Parathyroid adenoma (tissue), 2 donors: ENCODE measurements at regions not wholly inside any gene's neighbourhood (a gene's known extent, or its start where the extent isn't known, plus 50 kb on each side); places are given as distances from the start of the nearest gene placed in this dataset.

ENCODE experiments used
- H2AFZ ChIP-seq: fragments of 300-600 bp; sonication (generic); one replicate; pipeline ENCODE4 v1.7.0; 2017; ENCODE audit warnings: antibody characterized with exemption, mild to moderate bottlenecking
- H3K27ac ChIP-seq: fragments of 300-600 bp; sonication (generic); one replicate; pipeline ENCODE4 v1.7.0; 2017
- H3K27me3 ChIP-seq: fragments of 300-600 bp; sonication (generic); one replicate; pipeline ENCODE4 v1.7.0; 2017; ENCODE audit warnings: low read length; ENCODE audit not compliant: control insufficient read depth, insufficient read depth
- H3K36me3 ChIP-seq: fragments of 300-600 bp; sonication (generic); one replicate; pipeline ENCODE4 v1.7.0; 2017; ENCODE audit warnings: low read length; ENCODE audit not compliant: control insufficient read depth, insufficient read depth
- H3K4me1 ChIP-seq: fragments of 300-600 bp; sonication (generic); one replicate; pipeline ENCODE4 v1.7.0; 2017; ENCODE audit warnings: control low read depth
- H3K4me2 ChIP-seq: fragments of 300-600 bp; sonication (generic); one replicate; pipeline ENCODE4 v1.7.0; 2017; ENCODE audit warnings: low read length
- H3K4me3 ChIP-seq: fragments of 300-600 bp; sonication (generic); one replicate; pipeline ENCODE4 v1.7.0; 2017; ENCODE audit warnings: low read depth, low read length
- H3K79me2 ChIP-seq: fragments of 300-600 bp; sonication (generic); one replicate; pipeline ENCODE4 v1.7.0; 2017; ENCODE audit warnings: control low read depth
- H3K9ac ChIP-seq: fragments of 300-600 bp; sonication (generic); one replicate; pipeline ENCODE4 v1.7.0; 2017; ENCODE audit warnings: mild to moderate bottlenecking
- H3K9me3 ChIP-seq: fragments of 300-600 bp; sonication (generic); one replicate; pipeline ENCODE4 v1.7.0; 2017; ENCODE audit warnings: low read length; ENCODE audit not compliant: control insufficient read depth
- TF ChIP-seq, protein P1 (sequence below): fragments of 300-600 bp; sonication (generic); IDR thresholded peaks from one replicate; pipeline ENCODE4 v1.7.0; 2017; ENCODE audit warnings: antibody characterized with exemption, mild to moderate bottlenecking
- donor health status: primary hyperparathyroidism.

DNA sequence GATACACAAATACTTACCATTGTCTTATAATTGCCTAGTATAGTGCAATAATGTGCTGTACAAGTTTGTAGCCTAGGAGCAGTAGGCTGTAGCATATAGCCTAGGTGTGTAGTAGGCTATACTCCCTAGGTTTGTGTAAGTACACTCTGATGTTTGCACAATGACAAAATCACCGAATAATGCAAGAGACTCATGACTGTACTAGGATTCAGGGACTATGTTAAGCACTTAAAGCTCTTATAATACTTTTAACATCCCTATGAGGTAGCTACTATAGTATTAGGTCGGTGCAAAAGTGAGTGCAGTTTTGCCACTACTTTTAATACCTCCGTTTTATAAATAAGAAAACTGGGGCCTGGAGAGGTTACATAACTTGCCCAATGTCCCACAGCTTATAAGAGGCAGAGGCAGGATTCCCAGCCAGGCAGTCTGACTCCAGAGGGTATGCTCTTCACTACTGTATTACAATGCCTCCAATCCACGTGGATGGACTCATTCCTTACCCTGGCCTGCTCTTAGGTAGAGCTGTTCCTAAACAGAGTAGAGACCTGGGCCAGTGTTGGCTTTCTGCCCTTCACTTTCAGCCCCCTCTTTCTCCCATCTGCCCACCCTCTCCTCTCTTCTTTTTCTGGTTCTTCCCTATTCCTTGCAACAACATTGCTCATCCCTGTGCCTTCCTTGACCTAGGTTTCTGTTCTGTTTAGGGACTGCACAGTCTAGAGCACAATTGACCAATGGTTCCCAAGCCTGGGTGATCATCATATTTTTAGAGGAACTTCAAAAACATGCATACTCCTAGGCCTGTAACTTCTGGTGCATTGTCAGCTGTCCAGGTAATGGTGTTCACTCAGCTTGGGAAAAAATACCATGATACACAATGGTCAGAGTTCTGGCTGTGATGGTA, 114.0 kb downstream of the CARTPT start:
- Histone ChIP-seq H3K4me3 (no peak overlapping the region), H3K9ac (no peak overlapping the region), H3K79me2 (no peaks in the 10 kb centered on the region), H3K4me1 (no peaks in the 10 kb centered on the region), H3K36me3 (no peaks in the 10 kb centered on the region), H3K27ac (no peak overlapping the region), H2AFZ (no peak overlapping the region), H3K4me2 (no peak overlapping the region), H3K9me3 (no peaks in the 10 kb centered on the region), H3K27me3 (no peaks in the 10 kb centered on the region)
- TF ChIP-seq, protein P1, sequence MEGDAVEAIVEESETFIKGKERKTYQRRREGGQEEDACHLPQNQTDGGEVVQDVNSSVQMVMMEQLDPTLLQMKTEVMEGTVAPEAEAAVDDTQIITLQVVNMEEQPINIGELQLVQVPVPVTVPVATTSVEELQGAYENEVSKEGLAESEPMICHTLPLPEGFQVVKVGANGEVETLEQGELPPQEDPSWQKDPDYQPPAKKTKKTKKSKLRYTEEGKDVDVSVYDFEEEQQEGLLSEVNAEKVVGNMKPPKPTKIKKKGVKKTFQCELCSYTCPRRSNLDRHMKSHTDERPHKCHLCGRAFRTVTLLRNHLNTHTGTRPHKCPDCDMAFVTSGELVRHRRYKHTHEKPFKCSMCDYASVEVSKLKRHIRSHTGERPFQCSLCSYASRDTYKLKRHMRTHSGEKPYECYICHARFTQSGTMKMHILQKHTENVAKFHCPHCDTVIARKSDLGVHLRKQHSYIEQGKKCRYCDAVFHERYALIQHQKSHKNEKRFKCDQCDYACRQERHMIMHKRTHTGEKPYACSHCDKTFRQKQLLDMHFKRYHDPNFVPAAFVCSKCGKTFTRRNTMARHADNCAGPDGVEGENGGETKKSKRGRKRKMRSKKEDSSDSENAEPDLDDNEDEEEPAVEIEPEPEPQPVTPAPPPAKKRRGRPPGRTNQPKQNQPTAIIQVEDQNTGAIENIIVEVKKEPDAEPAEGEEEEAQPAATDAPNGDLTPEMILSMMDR = no peak

DNA sequence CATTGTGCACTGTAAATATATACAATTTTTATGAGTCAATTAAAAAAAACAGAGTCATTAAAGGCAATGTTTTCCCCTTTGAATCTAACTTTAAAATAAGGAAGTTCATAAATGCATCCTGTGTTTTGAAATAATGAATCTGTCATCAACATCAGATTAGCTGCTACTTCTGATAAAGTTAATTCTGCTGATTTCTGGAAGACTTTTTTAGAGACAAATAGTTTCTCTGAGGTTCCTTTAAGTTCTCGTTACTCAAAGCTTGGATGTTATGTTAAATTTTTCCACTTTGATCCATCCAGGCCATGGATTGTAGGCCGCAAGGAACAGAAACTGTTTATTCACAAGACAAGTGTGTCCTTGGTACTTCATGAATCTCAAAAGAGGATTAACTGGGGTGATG, 115.5 kb downstream of the CARTPT start:
- H3K4me3 ChIP-seq = no peak overlapping the region
- no peak overlapping the region for H3K27ac ChIP-seq
- no peaks in the 10 kb centered on the region for H3K27me3 ChIP-seq
- no peaks in the 10 kb centered on the region for H3K36me3 ChIP-seq
- no peak overlapping the region for H3K4me2 ChIP-seq
- no peak overlapping the region for H3K9ac ChIP-seq
- H2AFZ ChIP-seq = no peak overlapping the region
- TF ChIP-seq, protein P1 = no peak
- H3K4me1 ChIP-seq = no peaks in the 10 kb centered on the region
- no peaks in the 10 kb centered on the region for H3K79me2 ChIP-seq
- H3K9me3 ChIP-seq = no peaks in the 10 kb centered on the region

DNA sequence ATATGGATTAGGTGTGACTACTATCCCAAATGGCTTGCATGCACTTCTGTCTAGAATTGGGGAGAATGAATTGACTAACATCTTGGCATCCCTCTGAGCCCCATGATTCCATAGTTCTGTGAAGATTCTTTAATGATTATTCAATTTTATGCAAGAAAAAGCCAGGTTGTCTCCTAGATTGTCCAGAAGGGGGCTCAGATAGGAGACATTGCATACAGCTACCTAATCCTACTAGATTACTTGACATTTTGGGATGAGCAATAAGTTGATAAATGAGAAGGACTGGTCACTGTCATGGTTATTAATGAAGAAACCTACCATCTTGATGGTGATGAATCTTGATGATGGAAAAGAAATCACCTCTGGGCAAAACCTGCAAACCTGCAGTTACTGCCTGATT, 117.0 kb downstream of the CARTPT start:
- Histone ChIP-seq H3K36me3 (no peaks in the 10 kb centered on the region), H3K9ac (no peak overlapping the region), H3K79me2 (no peaks in the 10 kb centered on the region), H3K27ac (no peak overlapping the region), H3K4me3 (no peak overlapping the region), H3K27me3 (no peaks in the 10 kb centered on the region), H3K4me2 (no peak overlapping the region), H3K4me1 (no peaks in the 10 kb centered on the region), H2AFZ (no peak overlapping the region), H3K9me3 (no peaks in the 10 kb centered on the region)
- TF ChIP-seq, protein P1 = no peak

GRCh38 chr5:71836559-71837112, 117.6 kb downstream of the CARTPT start:
- Histone ChIP-seq H3K27me3 (no peaks in the 10 kb centered on the region), H3K36me3 (no peaks in the 10 kb centered on the region), H3K79me2 (no peaks in the 10 kb centered on the region), H3K27ac (no peak overlapping the region), H3K9me3 (no peaks in the 10 kb centered on the region), H3K4me2 (no peak overlapping the region), H3K4me1 (no peaks in the 10 kb centered on the region), H2AFZ (no peak overlapping the region), H3K4me3 (no peak overlapping the region), H3K9ac (no peak overlapping the region)
- TF ChIP-seq, protein P1 = no peak
